ENCODE measurements at regions not wholly inside any gene's neighbourhood (a gene's known extent, or its start where the extent isn't known, plus 50 kb on each side); places are given as distances from the start of the nearest gene placed in this dataset.

- FAIRE-seq: no peak
Observed at GRCh38 chr10:130575756-130576285, 439.6 kb downstream of the GLRX3 start.

GRCh38 chr10:130576427-130576826, 440.2 kb downstream of the GLRX3 start:
- FAIRE-seq: no peak

- no peak for FAIRE-seq
Observed at GRCh38 chr10:130577039-130577438, 440.8 kb downstream of the GLRX3 start.

GRCh38 chr10:130578532-130579289, 442.5 kb downstream of the GLRX3 start:
- no peak for FAIRE-seq

- no peak for FAIRE-seq
Observed at GRCh38 chr10:130579913-130580312, 443.7 kb downstream of the GLRX3 start.

- FAIRE-seq: no peak
Observed at GRCh38 chr10:130580975-130581374, 444.8 kb downstream of the GLRX3 start.

GRCh38 chr10:130587718-130588117, 451.5 kb downstream of the GLRX3 start:
- no peak for FAIRE-seq

- no peak for FAIRE-seq
Observed at GRCh38 chr10:130606001-130606405, 469.8 kb downstream of the GLRX3 start.

GRCh38 chr10:130607366-130607765, 471.2 kb downstream of the GLRX3 start:
- FAIRE-seq: no peak

GRCh38 chr10:130611239-130611638, 475.0 kb downstream of the GLRX3 start:
- no peak for FAIRE-seq

- FAIRE-seq: no peak
Observed at GRCh38 chr10:130615457-130615856, 479.3 kb downstream of the GLRX3 start.

- no peak for FAIRE-seq
Observed at GRCh38 chr10:130617985-130618384, 481.8 kb downstream of the GLRX3 start.

GRCh38 chr10:130618647-130619046, 482.5 kb downstream of the GLRX3 start:
- no peak for FAIRE-seq

GRCh38 chr10:130621231-130621775, 485.1 kb downstream of the GLRX3 start:
- FAIRE-seq: no peak

GRCh38 chr10:130623680-130624267, 487.6 kb downstream of the GLRX3 start:
- FAIRE-seq: no peak

GRCh38 chr10:130627346-130628045, 491.3 kb downstream of the GLRX3 start:
- FAIRE-seq: no peak

GRCh38 chr10:130630135-130630534, 493.9 kb downstream of the GLRX3 start:
- FAIRE-seq: no peak

- FAIRE-seq: no peak
Observed at GRCh38 chr10:130631142-130632096, 495.2 kb downstream of the GLRX3 start.

- no peak for FAIRE-seq
Observed at GRCh38 chr10:130634816-130635215, 498.6 kb downstream of the GLRX3 start.

GRCh38 chr10:130635528-130635927, 499.3 kb downstream of the GLRX3 start:
- no peak for FAIRE-seq

GRCh38 chr10:130636313-130636930, 500.2 kb downstream of the GLRX3 start:
- no peak for FAIRE-seq

Measured in A204.1 (cell line).